ENCODE measurements at regions not wholly inside any gene's neighbourhood (a gene's known extent, or its start where the extent isn't known, plus 50 kb on each side); places are given as distances from the start of the nearest gene placed in this dataset.

GRCh38 chr3:74129611-74130010 is 484.8 kb downstream of the CNTN3 start:
- peak in 1 of 14 donors; percentile 86 for DNase-seq

DNA sequence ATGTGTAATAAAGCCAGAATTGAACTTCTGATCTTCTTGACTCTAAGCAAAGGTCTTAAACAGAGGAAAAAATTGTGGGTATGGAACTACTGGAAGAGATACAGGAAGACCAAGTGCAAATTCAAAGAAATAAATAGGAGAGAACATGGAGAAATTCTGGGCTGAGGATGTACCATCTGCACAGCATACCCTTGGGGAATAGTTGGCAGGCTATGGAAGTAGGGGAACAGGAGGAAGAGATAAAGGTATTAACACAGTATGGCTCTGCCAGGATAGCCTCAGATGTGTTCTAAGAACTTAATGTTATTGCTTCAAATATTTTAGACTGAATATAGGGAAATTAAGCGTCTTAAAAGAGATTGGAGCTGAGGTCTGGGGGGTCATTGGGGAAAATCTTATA is 485.4 kb downstream of the CNTN3 start:
- DNase-seq = peak in 1 of 14 donors; percentile 91

- no peak for DNase-seq
Observed at GRCh38 chr3:74127256-74127655, 487.2 kb downstream of the CNTN3 start.

GRCh38 chr3:74124782-74125181 is 489.7 kb downstream of the CNTN3 start:
- peak in 1 of 14 donors; percentile 39 for DNase-seq

DNA sequence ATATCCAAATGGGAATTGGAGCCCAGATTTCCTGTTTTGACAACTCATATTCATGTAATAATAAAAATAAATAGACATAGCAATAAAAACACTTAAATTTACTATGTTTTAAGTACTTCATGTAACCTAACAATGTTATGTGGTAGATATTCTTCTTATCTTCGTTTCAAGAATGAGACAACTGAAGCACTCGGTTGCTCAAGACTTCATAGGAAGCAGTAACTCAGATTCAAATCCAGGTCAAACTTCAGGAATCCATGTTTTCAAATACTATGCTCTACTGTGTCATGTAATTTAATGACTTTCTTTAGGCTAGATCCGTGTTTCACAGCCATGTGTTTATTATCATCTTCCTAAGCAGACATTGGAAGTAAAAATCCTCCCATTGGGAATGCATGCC is 492.2 kb downstream of the CNTN3 start:
- DNase-seq = no peak

DNA sequence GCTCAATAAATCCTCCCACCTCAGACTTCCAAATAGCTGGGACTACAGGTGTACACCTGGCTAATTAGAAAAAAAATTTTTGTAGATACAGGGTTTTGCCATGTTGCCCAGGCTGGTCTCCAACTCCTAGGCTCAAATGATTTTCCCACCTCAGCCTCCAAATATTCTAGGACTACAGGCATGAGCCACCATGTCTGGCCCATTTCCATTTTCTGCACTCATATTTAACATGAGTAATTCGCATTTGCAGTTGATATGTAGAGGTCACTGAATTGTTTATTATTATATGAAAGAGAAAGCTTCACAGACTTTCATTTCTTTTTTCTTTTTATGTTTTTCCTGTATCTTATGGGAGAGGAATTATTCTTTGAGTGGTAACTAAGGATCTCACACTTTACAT is 492.7 kb downstream of the CNTN3 start:
- no peak for DNase-seq

DNA sequence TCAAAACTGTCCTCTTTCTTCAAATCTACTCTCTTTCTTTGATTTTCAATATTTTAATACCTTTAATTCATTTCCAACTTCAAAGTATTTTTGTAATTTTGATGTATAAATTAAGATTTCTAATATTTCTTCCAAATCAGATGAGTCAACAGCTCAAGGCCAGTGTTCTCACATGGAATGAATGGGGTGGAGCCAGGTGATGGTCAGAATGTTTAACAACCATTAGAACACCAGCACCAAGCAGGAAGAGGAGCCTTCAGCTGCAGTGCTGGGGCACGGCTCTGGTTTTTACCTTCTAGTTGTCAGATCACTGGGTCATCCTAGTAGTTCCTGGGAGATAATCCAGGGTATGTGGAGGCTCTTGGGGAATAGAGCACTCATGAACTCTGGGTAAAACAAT is 494.5 kb upstream of the PDZRN3 start:
- no peak for DNase-seq

DNA sequence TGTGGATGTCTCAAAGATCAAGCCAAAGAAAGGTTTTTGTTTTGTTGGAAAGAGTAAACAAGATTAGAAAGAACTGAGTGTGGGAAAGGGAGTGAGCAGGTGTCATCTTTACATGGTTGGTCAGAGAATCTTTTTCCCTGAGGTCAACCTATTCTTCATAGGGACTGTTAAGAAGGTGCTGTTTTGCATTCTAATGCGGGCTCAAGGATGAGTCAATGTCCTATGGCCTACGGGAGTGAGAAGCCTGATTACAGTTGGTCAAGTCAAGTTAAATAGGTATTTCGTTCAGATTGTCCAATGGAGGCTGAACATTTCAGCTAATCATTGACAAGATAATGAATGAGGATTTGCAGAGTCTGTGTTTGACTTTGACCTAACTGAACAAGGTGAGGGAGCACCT is 491.2 kb upstream of the PDZRN3 start:
- DNase-seq = no peak

DNA sequence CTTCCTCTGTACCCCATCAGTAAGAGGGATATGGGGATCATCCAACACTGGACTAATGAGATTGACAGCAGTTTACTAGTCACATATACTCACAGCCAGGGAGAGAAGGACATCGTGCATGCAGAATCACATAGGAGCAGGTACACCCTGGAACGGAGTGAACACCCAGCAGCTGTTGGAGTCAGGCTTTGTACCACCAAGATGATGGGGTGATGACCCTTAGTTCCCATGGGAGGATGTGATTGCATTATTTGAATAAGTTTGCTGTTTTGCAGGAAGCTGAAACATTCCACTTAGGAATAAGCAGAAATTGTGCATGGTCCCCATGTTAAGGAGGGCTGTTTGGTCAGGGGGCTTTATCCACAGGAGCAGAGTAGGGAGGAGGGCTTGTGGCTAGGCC is 482.7 kb upstream of the PDZRN3 start:
- no peak for DNase-seq

- DNase-seq = no peak
Observed at GRCh38 chr3:74106925-74107324, 482.2 kb upstream of the PDZRN3 start.

GRCh38 chr3:74091204-74091603 is 466.5 kb upstream of the PDZRN3 start:
- DNase-seq = no peak

DNA sequence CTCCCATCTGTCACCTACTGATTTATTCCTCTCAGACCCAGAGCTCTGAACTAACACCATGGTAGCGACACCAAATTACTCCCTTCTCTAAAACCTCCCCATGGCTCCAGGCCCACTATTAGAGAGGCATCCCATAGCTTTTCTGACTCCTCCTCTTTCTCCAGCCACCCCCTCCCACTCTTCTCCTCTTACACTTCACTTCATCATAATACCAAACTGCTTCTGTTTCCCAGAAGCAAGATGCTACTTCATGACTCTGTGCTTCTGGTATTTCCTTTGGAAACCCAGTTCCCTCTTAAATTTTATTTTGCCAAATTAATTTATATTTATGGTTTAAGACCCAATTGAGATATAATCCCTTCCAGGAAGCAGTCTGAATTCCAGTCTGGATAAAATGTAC is 465.1 kb upstream of the PDZRN3 start:
- no peak for DNase-seq

DNA sequence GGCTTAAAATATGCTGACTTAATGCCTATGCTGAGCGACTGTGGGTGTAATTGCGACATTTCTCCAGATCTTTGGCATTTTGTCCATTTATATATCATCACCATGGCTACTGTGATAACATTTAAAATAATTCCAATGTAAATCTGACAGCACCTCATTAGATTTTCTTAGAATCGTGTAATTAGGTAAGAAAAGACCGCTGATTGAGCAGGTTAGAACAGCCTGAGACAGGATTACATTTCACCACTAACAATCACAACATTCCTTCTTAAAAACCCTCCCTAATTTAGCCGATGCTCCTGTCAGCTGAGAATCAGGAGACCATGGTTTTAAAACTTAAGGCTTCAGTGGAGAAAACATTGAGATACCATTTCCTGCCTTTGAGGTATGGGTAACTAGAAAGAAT is 455.3 kb upstream of the PDZRN3 start:
- DNase-seq = no peak

GRCh38 chr3:74075241-74075640 is 450.5 kb upstream of the PDZRN3 start:
- DNase-seq = no peak

DNA sequence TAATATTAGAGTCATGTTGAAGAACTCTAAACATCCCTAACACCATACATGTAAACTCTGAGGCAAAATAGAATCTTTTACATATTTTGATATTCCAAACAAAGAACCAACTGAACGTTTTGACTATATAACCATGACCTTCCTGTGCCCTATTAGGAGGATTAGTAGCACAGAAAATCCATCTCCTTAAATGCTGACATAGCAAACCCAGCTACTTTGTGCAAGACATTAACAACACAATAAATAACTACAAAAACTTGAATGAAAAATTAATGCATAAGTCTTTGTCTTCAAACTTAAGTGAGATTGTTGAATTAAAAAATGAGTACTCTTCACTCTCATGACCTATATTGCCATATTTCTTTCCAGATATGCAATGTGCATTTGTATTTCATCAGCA is 450.0 kb upstream of the PDZRN3 start:
- DNase-seq = no peak

DNA sequence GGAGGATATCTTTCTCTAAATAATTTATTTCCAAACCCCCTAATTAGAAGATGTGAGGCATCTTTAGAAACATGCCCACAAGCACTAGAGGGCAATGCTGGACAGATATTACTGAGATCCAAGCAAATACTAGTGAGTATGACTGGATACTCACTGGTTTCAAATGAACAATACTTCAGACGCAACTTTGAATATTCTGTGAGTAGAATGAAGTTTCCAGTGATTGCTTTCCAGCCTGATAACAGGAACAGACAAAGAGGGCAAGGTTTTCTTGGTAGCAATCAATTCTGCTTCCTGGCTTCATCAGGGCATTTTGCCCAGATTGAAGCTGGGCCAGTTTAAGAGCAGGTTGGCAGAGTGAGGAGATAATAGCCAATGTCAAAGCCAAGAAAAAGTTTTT is 442.6 kb upstream of the PDZRN3 start:
- DNase-seq = peak in 1 of 14 donors; percentile 24

DNA sequence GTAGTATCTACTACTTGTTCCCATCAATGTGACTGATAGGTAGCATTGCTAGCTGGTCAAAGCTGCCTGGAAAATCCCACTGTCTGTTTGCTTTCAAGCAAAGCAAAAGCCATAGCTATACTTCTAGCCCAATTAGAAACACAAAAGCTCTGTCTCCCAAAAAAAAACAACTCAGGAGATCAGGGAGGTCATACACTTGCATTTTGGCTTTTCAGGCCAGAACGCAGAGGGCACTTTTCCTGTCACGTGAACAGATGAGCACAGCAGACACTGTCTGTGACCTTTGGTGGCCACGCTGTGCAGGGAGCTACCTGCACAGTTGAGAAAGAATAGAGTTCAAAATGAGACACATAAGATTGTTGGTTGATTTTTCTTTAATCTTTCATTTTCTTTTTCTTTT is 441.7 kb upstream of the PDZRN3 start:
- no peak for DNase-seq

GRCh38 chr3:74059923-74060600 is 435.3 kb upstream of the PDZRN3 start:
- DNase-seq = no peak

GRCh38 chr3:74059301-74059922 is 434.7 kb upstream of the PDZRN3 start:
- DNase-seq = no peak

DNA sequence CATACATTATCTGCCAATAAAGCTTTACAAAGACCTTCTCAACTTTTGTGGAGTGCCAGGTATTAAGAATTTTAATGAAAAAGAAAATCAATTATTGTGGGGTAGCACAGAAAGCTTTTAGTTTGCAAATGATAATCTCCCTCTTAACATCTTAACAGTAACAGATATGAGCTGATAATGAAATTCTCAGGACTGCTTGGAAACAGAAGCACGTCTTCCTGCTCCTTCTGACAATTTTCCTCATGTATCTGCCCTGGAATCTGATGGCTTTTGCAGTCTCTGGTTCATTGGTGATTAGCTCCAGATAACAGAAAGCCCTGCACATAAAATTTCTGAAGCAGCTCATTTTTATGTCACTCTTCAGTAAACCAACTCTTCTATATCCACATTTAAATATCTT is 432.4 kb upstream of the PDZRN3 start:
- DNase-seq = no peak

- DNase-seq = no peak
Observed at GRCh38 chr3:74055061-74055460, 430.3 kb upstream of the PDZRN3 start.

DNA sequence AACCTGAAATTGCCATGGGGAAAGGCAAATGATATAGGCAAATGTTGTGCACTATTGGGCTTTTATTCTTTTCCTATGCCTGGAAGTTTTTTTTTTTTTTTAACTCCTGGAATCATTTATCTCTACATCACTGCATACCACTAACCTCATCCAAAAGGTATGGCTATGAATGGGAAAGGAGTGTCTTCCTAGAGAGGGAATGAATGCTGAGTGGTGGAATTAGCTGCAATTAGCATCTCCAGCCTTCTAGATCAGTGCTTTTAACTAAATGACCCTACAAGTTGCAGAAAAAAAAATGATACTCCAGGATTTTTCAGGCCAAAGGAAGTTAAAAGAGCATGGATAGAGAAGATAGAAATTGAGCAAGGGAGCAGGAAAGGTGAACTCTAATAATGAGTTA is 429.8 kb upstream of the PDZRN3 start:
- no peak for DNase-seq

DNA sequence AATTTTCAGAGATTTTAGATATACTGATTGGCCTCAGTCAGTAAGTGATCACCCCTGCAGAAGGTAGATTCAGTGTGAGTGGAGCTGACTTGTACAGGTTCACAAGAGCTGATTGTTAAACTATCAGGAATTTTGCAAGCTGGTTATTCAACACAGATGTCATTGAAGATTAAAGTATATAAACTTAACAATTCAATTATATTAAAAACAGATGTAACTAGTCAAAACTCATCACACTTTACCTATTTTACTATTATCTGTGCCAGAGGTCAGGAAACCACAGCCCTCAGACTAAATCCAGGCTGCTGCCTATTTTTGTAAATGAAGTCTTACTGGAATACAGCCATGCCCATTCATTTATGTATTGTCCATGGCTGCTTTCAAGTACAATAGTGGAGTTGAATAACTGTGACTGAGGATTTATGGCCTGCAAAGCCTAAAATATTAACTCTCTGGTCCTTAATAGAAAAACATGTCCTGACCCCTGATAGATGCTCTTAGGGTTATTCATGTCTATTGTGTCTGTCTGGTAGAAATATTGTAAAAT is 429.3 kb upstream of the PDZRN3 start:
- no peak for DNase-seq

DNA sequence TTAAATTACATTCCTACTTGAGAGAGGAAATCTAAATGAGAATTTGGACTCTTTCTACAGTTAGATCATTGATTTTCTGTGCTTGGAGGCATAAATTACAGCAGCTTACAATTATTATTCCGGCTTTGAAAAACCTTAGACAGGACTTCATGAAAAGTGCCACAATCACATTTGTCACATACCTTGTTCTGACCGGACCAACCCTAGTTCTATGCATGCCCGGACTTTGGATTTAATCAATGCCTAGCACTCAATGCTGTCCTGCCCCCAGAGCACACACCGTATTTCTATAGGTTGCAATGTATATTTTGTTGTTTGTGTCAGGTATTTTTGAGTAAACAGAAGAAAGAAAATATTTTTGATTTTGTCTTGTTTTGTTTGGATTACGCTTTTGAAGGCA is 424.7 kb upstream of the PDZRN3 start:
- DNase-seq = no peak

Data from C1 segment of cervical spinal cord (tissue), 14 donors.